Non-pigmented ciliary epithelial cell (primary cell): ENCODE measurements at regions not wholly inside any gene's neighbourhood (a gene's known extent, or its start where the extent isn't known, plus 50 kb on each side); places are given as distances from the start of the nearest gene placed in this dataset.
"Not testable (repeated sequence)": the region's sequence is repeated elsewhere in the genome, so short reads cannot be mapped to it uniquely, and the experiment has no call there.

Source experiments
- DNase-seq: peaks from one replicate; pipeline ENCODE4 v3.0.0-alpha.2; 2010; ENCODE audit warnings: low read depth

- no peak for DNase-seq
These were observed 60.3 kb downstream of the EOMES start for GRCh38 chr3:27661797-27662196.

GRCh38 chr3:27659279-27660021 lies 62.7 kb downstream of the EOMES start:
- no peak for DNase-seq

DNA sequence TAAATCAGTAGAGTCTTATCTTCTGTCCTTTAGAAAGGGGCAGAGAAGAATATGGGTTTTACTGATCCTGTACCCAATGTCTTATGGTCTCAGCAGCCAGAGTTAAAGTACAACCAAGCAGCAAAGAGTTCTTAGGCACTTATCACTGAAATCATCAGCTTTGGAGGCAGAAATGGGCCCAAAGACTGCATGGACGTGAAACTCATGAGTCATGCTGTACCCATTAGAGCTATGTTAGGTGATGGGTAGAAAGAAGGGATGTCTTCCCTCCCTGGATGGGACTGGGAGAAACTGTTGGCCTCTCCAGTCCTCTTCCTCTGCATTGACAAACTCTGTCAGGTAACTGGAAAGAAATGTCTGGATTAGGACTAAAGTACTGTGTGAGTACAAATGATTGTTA lies 63.4 kb downstream of the EOMES start:
- DNase-seq: no peak

DNA sequence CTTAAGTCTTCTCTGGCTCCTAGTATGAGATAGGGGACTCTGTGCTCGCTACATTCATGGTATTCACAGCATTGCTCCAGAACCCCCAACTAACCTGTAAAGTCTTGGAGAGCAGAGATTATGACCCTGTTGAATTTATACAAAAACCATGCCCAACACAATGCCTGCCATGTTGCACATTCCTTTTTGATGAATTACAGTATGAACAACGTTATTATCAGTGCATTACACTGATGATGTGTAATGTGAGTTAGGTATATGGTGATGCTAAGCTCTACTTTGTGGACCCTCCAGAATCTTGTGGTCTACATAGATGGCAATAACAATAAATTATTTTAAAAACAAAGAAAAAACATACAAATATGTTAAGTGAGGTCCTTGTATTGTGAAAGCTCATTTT lies 64.3 kb downstream of the EOMES start:
- no peak for DNase-seq

- DNase-seq: no peak
These were observed 64.7 kb downstream of the EOMES start for GRCh38 chr3:27657404-27657803.

GRCh38 chr3:27656790-27657189 lies 65.3 kb downstream of the EOMES start:
- DNase-seq: no peak

GRCh38 chr3:27655547-27655946 lies 66.6 kb downstream of the EOMES start:
- DNase-seq: no peak

DNA sequence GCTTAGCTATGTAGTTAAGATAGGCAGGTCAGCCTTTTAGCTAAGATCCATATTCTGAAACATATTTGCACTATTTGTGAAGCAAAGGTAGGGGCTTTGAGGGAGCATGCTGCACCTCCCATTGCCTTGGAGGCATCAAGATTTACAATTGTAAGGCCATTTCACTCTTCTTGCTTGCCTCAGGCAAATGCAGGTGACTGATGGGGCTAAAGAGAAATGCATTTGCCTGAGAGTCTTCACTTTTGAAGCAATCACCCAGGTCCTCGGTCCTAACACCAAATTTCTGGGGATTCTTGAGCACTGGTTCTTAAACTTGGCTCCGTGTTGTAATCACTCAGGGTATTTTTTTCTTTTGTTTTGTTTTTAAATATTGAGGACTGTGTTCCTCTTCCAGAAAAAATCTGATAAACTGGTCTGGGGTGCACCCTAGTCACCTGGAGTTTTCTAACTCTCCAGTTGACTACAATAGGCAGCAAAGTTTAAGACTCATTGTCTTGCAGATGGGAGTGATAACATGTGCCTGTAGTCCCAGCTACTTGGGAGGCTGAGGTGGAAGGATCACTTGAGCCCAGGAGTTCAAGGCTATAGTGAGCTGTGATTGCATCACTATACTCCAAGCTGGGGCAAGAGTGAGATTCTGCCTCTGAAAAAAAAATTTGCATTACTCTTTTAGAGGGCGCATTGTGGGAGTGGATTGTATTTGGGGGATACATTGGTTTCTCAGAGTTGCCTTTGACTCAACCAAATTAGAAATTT lies 68.1 kb downstream of the EOMES start:
- DNase-seq: no peak

GRCh38 chr3:27649277-27649676 lies 72.8 kb downstream of the EOMES start:
- no peak for DNase-seq

GRCh38 chr3:27646896-27647295 lies 75.2 kb downstream of the EOMES start:
- DNase-seq: no peak

GRCh38 chr3:27644941-27645340 lies 77.2 kb downstream of the EOMES start:
- no peak for DNase-seq

GRCh38 chr3:27643355-27643754 lies 78.8 kb downstream of the EOMES start:
- DNase-seq: no peak

GRCh38 chr3:27642796-27643195 lies 79.3 kb downstream of the EOMES start:
- DNase-seq: no peak

DNA sequence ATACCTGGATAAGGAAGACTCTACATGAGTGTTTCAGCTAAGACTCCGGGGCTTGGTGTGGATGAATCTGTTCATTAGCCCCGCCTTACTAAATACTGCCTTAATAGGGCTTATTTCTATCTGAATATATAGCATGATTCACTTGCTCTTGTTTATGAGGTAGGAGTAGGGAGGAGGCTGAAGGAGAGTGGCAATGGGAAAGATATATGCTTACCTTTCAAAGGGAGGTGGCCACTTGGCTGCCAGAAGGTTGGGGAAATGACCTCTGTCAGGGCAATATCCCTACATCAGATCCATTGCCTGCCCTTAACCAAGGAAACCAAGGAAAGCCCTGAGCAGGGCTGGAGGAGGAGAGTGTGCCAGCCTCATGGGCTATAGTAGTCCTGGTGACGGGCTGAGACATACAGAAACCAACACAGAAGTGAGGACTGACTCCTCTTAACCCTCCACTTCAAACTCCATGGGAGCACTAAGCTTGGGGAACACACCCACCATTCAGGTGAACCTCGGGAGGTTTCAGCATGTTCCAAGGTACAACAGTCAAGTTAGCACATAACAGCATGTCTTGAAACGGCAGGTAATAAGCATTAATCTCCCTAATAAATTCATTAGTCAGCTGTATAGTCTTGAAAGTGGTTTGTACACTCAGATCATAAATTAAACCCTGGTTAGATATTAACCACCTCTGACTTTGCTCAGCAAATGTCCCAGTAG lies 80.1 kb downstream of the EOMES start:
- no peak for DNase-seq

- DNase-seq: no peak
These were observed 80.8 kb downstream of the EOMES start for GRCh38 chr3:27641271-27641800.

DNA sequence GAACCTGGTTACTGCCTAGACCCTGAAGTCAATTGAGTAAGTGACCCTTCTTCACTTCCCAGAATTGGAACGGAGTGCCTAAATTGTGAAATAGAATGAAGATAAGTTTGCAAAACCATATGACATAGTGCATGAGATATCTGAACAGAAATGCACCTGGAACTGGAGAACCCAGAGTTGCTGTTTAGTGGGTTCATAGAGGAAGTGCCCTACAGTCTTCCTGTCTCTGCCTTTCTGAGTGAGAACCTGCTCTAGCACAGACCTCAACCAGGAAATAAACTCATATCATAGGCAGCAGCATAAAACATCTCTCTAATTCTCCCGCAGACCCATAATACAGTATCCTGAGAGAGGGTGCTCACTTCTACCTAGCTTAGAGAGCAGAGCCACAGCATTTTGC lies 82.9 kb downstream of the EOMES start:
- no peak for DNase-seq

DNA sequence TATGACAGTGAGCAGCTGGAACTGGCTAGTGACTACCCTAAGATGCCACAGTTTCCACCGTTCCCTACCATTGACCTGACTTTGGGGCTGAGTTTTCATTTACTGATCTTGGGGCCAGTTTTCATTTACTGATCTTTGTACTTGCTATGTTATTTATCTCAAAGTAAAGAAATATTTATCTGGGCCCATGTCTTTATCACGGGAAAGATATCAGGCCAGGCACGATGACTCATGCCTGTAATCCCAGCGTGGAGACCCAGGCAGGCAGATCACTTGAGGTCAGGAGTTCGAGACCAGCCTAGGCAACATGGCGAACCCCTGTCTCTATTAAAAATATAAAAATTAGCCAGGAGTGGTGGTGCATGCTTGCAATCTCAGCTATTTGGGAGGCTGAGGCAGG lies 83.5 kb downstream of the EOMES start:
- no peak for DNase-seq

- DNase-seq: no peak
These were observed 84.7 kb downstream of the EOMES start for GRCh38 chr3:27637346-27637995.

- DNase-seq: not testable (repeated sequence)
These were observed 87.1 kb downstream of the EOMES start for GRCh38 chr3:27635006-27635405.

GRCh38 chr3:27633224-27633545 lies 88.9 kb downstream of the EOMES start:
- DNase-seq: no peak

GRCh38 chr3:27632431-27633223 lies 89.5 kb downstream of the EOMES start:
- no peak for DNase-seq

DNA sequence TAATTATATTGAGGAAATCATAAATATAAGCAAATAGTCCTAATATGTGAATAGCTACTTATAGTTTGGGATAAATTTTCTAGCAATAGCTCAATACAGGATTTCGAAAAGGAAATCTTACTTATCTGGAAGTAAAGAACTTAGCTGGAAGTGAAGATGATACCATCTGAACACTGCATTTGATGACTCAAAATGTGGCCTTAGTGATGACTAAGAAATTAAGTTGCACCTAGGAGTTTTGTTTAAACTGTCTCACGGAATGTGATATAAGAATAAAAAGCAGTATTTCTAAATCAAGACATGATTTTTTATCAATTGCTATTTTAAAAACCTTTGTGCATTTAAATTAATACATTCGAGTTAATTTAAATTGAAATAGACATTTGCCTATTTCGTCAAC lies 91.2 kb downstream of the EOMES start:
- no peak for DNase-seq
